Transverse colon (tissue), 4 donors: ENCODE measurements at regions not wholly inside any gene's neighbourhood (a gene's known extent, or its start where the extent isn't known, plus 50 kb on each side); places are given as distances from the start of the nearest gene placed in this dataset.

Experiments
- DNase-seq: peaks from one replicate; pipeline ENCODE4 v3.0.0-alpha.2; 2019
- H3K27ac ChIP-seq, 4 donors: fragments of 200-600 bp; sonication (generic); 2 replicates each; pipeline ENCODE4 v1.5.1; 2016 to 2018; ENCODE audit warnings: inconsistent platforms in 4 of 4
- H3K27me3 ChIP-seq: fragments of 200-600 bp; sonication (generic); 2 replicates; pipeline ENCODE4 v1.5.1; 2017; ENCODE audit warnings: inconsistent platforms
- H3K36me3 ChIP-seq, 4 donors: fragments of 200-600 bp; sonication (generic); 2 replicates each; pipeline ENCODE4 v1.5.1; 2017 to 2019; ENCODE audit warnings: inconsistent platforms in 4 of 4
- H3K4me1 ChIP-seq, 4 donors: fragments of 200-600 bp; sonication (generic); 2 replicates each; pipeline ENCODE4 v1.5.1; 2017 to 2020; ENCODE audit warnings: inconsistent platforms in 4 of 4
- H3K4me3 ChIP-seq, 4 donors: fragments of 200-600 bp; sonication (generic); 1 replicate in 1 of 4; 2 replicates in 3 of 4; pipeline versions ENCODE4 v1.5.1 to v1.6.1; 2017 to 2019; ENCODE audit warnings: inconsistent platforms in 4 of 4
- H3K9me3 ChIP-seq, 2 donors: fragments of 200-600 bp; sonication (generic); 2 replicates each; pipeline ENCODE4 v1.5.1; 2017 to 2019; ENCODE audit warnings: inconsistent platforms in 2 of 2
- CTCF ChIP-seq, 5 experiments: fragments of 200-600 bp in 3 of 5; fragments of 450-650 bp in 2 of 5; sonication (generic) in 3 of 5; IDR thresholded peaks; 1 replicate in 2 of 5; 2 replicates in 3 of 5; pipeline ENCODE4 v1.5.1; 2016 to 2017; ENCODE audit warnings: antibody characterized with exemption in 5 of 5, inconsistent platforms in 3 of 5, mild to moderate bottlenecking in 2 of 5, moderate library complexity in 1 of 5
- EP300 ChIP-seq: sonication (generic); formaldehyde crosslinking; IDR thresholded peaks from one replicate; pipeline ENCODE4 v1.6.1; 2017; ENCODE audit warnings: antibody characterized with exemption, low read depth
- POLR2A ChIP-seq: fragments of 450-650 bp; IDR thresholded peaks from one replicate; pipeline ENCODE4 v1.6.1; 2016; ENCODE audit warnings: antibody characterized with exemption, mild to moderate bottlenecking, moderate library complexity
- POLR2AphosphoS5 ChIP-seq, 3 donors: sonication (generic); formaldehyde crosslinking; IDR thresholded peaks; one replicate each; pipeline ENCODE4 v1.6.1; 2016; ENCODE audit warnings: antibody characterized with exemption in 3 of 3
- WGBS, 2 donors: methylation state at CpG; one replicate each; pipeline ENCODE4 v1.1.5; 2018; ENCODE audit warnings: low coverage in 1 of 2; 5-methylcytosine and 5-hydroxymethylcytosine counted together
- in situ Hi-C, 4 donors: fragments of 200-750 bp; cut with MboI; loops; one replicate each; pipeline versions ENCODE4 v1.15.0 to v1.15.1; 2017; ENCODE audit warnings: low sequenced_read_pairs in 3 of 4, low pct_ligation_motif_present in 1 of 4, low pct_unique_long_range_greater_than_20kb in 1 of 4
- intact Hi-C: fragments of 100-400 bp; cut with DNase I; formaldehyde crosslinking; loops from one replicate; pipeline ENCODE4 v1.15.1; 2023; ENCODE audit warnings: low total_unique reads

- H3K27me3 ChIP-seq, result no peaks in the 10 kb centered on the region
- DNase-seq, result no peak
- TF ChIP-seq POLR2AphosphoS5 (IDR thresholded peaks at IDR 0.05) (no peak), CTCF (IDR thresholded peaks at IDR 0.05) (no peak), POLR2A (no peak), EP300 (no peak)
- H3K36me3 ChIP-seq, result no peaks in the 10 kb centered on the region
- no peak overlapping the region for H3K4me3 ChIP-seq
- in situ Hi-C loops, result no loop called here
- 89% methylated on average over 1 of the region's 1 CpG; no CpG with 5 or more reads in 1 of the 2 donors for WGBS, 2 donors
- no peak overlapping the region for H3K27ac ChIP-seq
- no peaks in the 10 kb centered on the region for H3K4me1 ChIP-seq
- H3K9me3 ChIP-seq, result no peaks in the 10 kb centered on the region
- intact Hi-C loops, result no loop called here
Observed at GRCh38 chr5:36355516-36355915, 53.8 kb upstream of the RANBP3L start.

GRCh38 chr5:36356915-36357314, 55.2 kb upstream of the RANBP3L start:
- WGBS, 2 donors, result 52 to 55% methylated on average over 2 of the region's 2 CpGs
- H3K4me1 ChIP-seq, result no peaks in the 10 kb centered on the region
- H3K27me3 ChIP-seq, result no peaks in the 10 kb centered on the region
- no peaks in the 10 kb centered on the region for H3K36me3 ChIP-seq
- in situ Hi-C loops, result no loop called here
- TF ChIP-seq POLR2A (no peak), EP300 (no peak), CTCF (IDR thresholded peaks at IDR 0.05) (no peak), POLR2AphosphoS5 (IDR thresholded peaks at IDR 0.05) (no peak)
- no peak overlapping the region for H3K4me3 ChIP-seq
- intact Hi-C loops, result no loop called here
- H3K9me3 ChIP-seq, result no peaks in the 10 kb centered on the region
- H3K27ac ChIP-seq, result no peak overlapping the region
- no peak for DNase-seq

DNA sequence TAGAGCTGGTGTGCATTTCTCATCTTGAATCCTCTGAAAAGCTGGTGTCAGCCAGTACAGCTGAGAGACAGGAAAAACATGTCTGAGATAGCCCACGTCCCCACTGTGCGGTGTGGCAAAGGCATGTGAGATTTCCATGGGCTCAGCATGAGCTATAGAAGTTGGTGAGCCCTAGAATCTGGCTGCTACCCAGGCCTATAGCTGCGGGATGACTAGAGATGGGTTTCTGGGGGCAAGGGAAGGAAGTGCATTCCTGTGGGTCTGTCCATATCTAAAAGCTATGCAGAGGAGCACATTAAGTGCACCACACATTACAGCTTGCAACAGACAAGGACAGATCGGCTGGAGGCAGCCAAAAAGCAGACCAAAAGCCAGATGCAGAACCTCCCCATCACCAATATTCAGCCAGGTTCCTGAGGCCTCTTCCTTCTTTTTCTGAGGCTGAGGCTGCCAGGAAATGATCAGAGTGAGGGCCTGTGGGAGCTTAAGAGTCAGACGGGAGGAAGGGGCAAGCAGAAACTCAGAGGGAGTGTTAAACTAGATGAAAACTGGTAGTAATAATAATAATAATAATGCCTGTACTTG, 55.8 kb upstream of the RANBP3L start:
- Histone ChIP-seq H3K27ac (no peak overlapping the region), H3K36me3 (no peaks in the 10 kb centered on the region), H3K4me1 (no peaks in the 10 kb centered on the region), H3K27me3 (no peaks in the 10 kb centered on the region), H3K4me3 (no peak overlapping the region), H3K9me3 (no peaks in the 10 kb centered on the region)
- 67% methylated on average over 5 of the region's 5 CpGs; no CpG with 5 or more reads in 1 of the 2 donors for WGBS, 2 donors
- DNase-seq, result no peak
- in situ Hi-C loops (no loop called here), intact Hi-C loops (no loop called here)
- TF ChIP-seq CTCF (IDR thresholded peaks at IDR 0.05), result no peak
- TF ChIP-seq POLR2A, result no peak
- TF ChIP-seq EP300, result no peak
- no peak for TF ChIP-seq POLR2AphosphoS5 (IDR thresholded peaks at IDR 0.05)

DNA sequence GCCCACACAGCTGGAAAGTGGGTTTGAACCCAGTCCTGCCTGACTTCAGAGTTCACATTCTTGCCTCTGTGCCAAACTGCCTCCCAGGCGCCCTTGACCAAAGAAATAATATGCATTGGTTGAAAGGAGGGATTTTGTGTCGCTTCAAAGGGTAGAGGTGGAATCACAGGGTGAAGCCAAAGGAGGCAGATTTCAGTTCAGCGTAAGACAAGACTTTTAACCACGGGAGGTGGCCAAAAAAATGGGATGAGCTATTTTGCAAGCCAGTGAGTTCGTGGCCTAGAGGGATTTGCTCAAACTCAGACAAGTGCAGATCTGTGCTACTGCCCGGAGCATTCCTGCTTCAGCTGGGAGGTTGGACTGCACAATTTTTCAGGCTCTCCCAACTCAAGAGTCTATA, 57.6 kb upstream of the RANBP3L start:
- 79 to 100% methylated on average over 1 to 6 of the region's 6 CpGs for WGBS, 2 donors
- Histone ChIP-seq H3K36me3 (no peaks in the 10 kb centered on the region), H3K27me3 (no peaks in the 10 kb centered on the region), H3K9me3 (no peaks in the 10 kb centered on the region), H3K4me3 (no peak overlapping the region), H3K4me1 (no peaks in the 10 kb centered on the region), H3K27ac (no peak overlapping the region)
- TF ChIP-seq POLR2AphosphoS5 (IDR thresholded peaks at IDR 0.05) (no peak), POLR2A (no peak), EP300 (no peak), CTCF (IDR thresholded peaks at IDR 0.05) (no peak)
- in situ Hi-C loops (no loop called here), intact Hi-C loops (no loop called here)
- DNase-seq, result no peak
